ENCODE measurements at regions not wholly inside any gene's neighbourhood (a gene's known extent, or its start where the extent isn't known, plus 50 kb on each side); places are given as distances from the start of the nearest gene placed in this dataset.
A peak's percentile ranks its signal among the peaks of the same experiment; 100 is the strongest.

DNA sequence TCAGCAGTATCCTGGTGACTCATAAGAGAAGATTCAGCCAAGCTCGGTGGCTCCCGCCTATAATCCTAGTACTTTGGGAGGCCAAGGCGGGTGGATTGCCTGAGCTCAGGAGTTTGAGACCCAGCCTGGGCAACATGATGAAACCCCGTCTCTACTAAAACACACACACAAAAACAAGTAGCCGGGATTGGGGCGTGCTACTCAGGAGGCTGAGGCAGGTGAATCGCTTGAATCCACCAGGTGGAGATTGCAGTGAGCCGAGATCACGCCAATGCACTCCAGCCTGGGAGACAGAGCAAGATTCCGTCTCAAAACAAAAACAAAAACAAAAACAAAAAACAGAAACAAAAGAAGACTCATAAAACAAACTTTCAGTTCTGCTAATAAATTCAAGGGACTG lies 551.1 kb upstream of the POT1 start:
- DNase-seq (ENCODE audit: low read depth in 4 of 6, low spot score in 6 of 6), result no peak
- Histone ChIP-seq H3K36me3 (ENCODE audit: control insufficient read depth, insufficient read depth, low read length) (no peaks in the 10 kb centered on the region), H3K4me3 (ENCODE audit: low read depth, low read length) (no peak overlapping the region), H3K4me1 (ENCODE audit: control insufficient read depth, insufficient read depth, low read length) (no peaks in the 10 kb centered on the region), H3K27ac (ENCODE audit: low read depth, low read length) (no peak overlapping the region), H3K27me3 (ENCODE audit: control insufficient read depth, insufficient read depth, low read length) (no peaks in the 10 kb centered on the region), H3K9me3 (ENCODE audit: control insufficient read depth, insufficient read depth, low read length) (no peaks in the 10 kb centered on the region)
- WGBS (ENCODE audit: insufficient coverage), result 93% methylated on average over 10 of the region's 10 CpGs

- no peak overlapping the region for H3K4me3 ChIP-seq (ENCODE audit: low read depth, low read length)
Measured at GRCh38 chr7:125468855-125469174, 539.2 kb upstream of the POT1 start.

DNA sequence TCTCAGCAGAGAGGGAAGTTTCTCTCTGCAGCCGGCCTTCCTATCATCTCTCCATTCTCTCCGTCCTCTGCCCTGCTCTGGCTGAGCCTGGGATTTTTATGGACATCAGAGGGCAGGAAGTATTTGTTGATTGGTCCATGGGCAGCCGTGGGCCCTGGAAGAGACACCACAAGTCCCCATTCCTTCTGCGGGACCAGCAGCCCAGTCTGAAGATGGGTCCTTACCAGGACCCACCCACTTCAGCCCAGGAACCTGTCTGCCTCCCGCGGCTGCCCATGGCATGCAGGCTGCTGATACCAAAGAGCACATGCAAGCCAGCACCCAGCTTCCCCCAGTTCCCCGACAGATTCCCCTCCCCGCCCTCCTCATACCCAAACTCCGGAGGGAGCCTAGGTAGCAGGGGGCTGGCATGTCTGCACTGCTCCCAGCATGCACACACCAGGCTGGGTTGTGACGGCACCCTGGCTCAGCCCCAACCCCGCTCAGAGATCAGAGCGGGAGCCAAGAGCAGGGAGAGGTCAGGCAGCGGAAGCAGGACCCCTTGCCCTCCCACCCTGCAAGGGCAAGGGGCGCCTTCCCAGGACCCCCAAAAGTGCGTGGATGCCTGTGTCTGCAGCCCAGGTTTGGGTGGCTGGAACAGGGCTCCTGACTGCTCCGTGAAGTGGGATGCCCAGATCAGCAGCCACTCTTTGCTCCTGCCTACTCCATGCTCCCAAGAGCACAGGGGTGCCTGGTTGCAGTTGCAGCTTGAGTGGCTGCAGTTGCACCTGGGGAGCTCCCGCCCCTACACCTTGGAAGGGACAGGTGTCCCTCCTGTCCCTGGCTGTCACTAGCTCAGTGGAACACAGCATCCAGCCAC lies 538.6 kb upstream of the POT1 start:
- no peaks in the 10 kb centered on the region for H3K27me3 ChIP-seq (ENCODE audit: control insufficient read depth, insufficient read depth, low read length)
- H3K4me3 ChIP-seq (ENCODE audit: low read depth, low read length), result no peak overlapping the region
- H3K4me1 ChIP-seq (ENCODE audit: control insufficient read depth, insufficient read depth, low read length), result no peaks in the 10 kb centered on the region
- H3K9me3 ChIP-seq (ENCODE audit: control insufficient read depth, insufficient read depth, low read length), result no peaks in the 10 kb centered on the region
- DNase-seq (ENCODE audit: low read depth in 4 of 6, low spot score in 6 of 6), result no peak
- no peak overlapping the region for H3K27ac ChIP-seq (ENCODE audit: low read depth, low read length)
- H3K36me3 ChIP-seq (ENCODE audit: control insufficient read depth, insufficient read depth, low read length), result no peaks in the 10 kb centered on the region
- WGBS (ENCODE audit: insufficient coverage), result 88% methylated on average over 15 of the region's 17 CpGs

More at GRCh38 chr7:125468855-125469174, 539.2 kb upstream of the POT1 start:
- 99% methylated on average over 10 of the region's 16 CpGs for WGBS (ENCODE audit: insufficient coverage)
- H3K27me3 ChIP-seq (ENCODE audit: control insufficient read depth, insufficient read depth, low read length), result no peaks in the 10 kb centered on the region
- H3K9me3 ChIP-seq (ENCODE audit: control insufficient read depth, insufficient read depth, low read length), result no peaks in the 10 kb centered on the region
- no peaks in the 10 kb centered on the region for H3K36me3 ChIP-seq (ENCODE audit: control insufficient read depth, insufficient read depth, low read length)
- H3K4me1 ChIP-seq (ENCODE audit: control insufficient read depth, insufficient read depth, low read length), result no peaks in the 10 kb centered on the region
- no peak for DNase-seq (ENCODE audit: low read depth in 4 of 6, low spot score in 6 of 6)
- no peak overlapping the region for H3K27ac ChIP-seq (ENCODE audit: low read depth, low read length)

DNA sequence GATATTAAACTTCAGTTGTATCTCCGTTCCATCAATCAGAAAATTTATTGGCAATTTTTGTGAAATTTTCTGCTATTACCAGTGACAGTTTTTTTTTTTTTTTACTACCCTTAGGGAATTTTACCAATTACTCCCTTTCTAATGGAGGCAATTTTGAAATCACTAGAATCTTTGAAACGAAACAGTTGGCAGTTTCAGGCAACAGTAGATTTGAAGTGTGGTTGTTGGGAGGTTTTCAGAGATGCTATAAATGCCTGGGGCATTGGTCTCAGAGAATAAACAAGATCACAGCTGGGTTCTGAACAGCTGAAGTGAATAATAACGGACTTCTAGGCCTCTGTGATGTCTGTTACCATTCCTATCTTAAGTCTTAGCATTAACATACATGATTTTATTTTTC lies 535.9 kb upstream of the POT1 start:
- H3K36me3 ChIP-seq (ENCODE audit: control insufficient read depth, insufficient read depth, low read length), result no peaks in the 10 kb centered on the region
- peak in 1 of 6 donors; percentile 79 for DNase-seq (ENCODE audit: low read depth in 4 of 6, low spot score in 6 of 6)

DNA sequence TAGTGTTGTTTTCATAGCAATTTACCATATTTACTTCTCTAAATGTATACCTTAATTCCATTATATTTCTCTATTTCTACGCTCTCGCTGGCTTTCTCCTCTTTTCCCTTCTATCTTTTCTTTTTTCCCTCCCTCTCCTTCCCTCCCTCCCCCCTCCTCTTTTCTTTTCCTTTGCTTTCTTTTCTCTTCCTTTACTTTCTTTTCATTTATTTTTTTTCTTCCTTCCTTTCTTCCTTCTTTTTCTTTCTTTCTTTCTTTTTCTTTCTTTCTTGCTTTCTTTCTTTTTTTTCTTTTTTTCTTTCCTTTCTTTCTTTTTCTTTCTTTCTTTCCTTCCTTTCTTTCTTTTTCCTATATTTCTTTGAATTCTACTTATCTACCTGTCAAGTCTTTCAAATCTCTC lies 533.0 kb upstream of the POT1 start:
- peaks cover 4% of the 10 kb centered on the region for H3K9me3 ChIP-seq (ENCODE audit: control insufficient read depth, insufficient read depth, low read length)
- H3K36me3 ChIP-seq (ENCODE audit: control insufficient read depth, insufficient read depth, low read length), result no peaks in the 10 kb centered on the region
- H3K27me3 ChIP-seq (ENCODE audit: control insufficient read depth, insufficient read depth, low read length), result no peaks in the 10 kb centered on the region
- no peak for DNase-seq (ENCODE audit: low read depth in 4 of 6, low spot score in 6 of 6)
- no peak overlapping the region for H3K27ac ChIP-seq (ENCODE audit: low read depth, low read length)
- no peaks in the 10 kb centered on the region for H3K4me1 ChIP-seq (ENCODE audit: control insufficient read depth, insufficient read depth, low read length)
- H3K4me3 ChIP-seq (ENCODE audit: low read depth, low read length), result no peak overlapping the region
- WGBS (ENCODE audit: insufficient coverage), result 100% methylated on average over 2 of the region's 2 CpGs

More for the DNA sequence above, 535.9 kb upstream of the POT1 start:
- Histone ChIP-seq H3K9me3 (ENCODE audit: control insufficient read depth, insufficient read depth, low read length) (no peaks in the 10 kb centered on the region), H3K4me3 (ENCODE audit: low read depth, low read length) (no peak overlapping the region), H3K4me1 (ENCODE audit: control insufficient read depth, insufficient read depth, low read length) (no peaks in the 10 kb centered on the region), H3K27me3 (ENCODE audit: control insufficient read depth, insufficient read depth, low read length) (no peaks in the 10 kb centered on the region), H3K27ac (ENCODE audit: low read depth, low read length) (no peak overlapping the region)
- 50% methylated on average over 1 of the region's 3 CpGs for WGBS (ENCODE audit: insufficient coverage)

DNA sequence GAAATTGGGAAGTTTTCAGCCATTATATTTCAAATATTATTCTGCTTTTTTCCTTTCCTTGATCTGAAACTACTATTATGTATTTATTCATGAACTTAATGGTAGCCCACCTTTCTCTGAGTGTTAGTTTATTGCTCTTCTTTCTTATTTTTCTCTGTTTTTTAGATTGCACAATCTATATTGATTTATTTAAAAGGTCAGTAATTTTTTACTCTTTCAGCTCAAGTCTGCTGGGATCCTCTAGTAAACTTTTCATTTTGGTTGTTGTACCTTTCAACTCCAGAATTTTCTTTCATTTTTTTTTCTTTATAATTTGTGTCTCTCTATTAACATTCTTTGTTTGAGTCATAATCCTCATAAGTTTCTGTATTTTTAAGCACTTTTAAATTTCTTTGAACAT lies 529.4 kb upstream of the POT1 start:
- no peaks in the 10 kb centered on the region for H3K27me3 ChIP-seq (ENCODE audit: control insufficient read depth, insufficient read depth, low read length)
- H3K4me1 ChIP-seq (ENCODE audit: control insufficient read depth, insufficient read depth, low read length), result no peaks in the 10 kb centered on the region
- peaks cover 5% of the 10 kb centered on the region for H3K9me3 ChIP-seq (ENCODE audit: control insufficient read depth, insufficient read depth, low read length)
- H3K27ac ChIP-seq (ENCODE audit: low read depth, low read length), result no peak overlapping the region
- H3K4me3 ChIP-seq (ENCODE audit: low read depth, low read length), result no peak overlapping the region
- H3K36me3 ChIP-seq (ENCODE audit: control insufficient read depth, insufficient read depth, low read length), result no peaks in the 10 kb centered on the region
- no peak for DNase-seq (ENCODE audit: low read depth in 4 of 6, low spot score in 6 of 6)

DNA sequence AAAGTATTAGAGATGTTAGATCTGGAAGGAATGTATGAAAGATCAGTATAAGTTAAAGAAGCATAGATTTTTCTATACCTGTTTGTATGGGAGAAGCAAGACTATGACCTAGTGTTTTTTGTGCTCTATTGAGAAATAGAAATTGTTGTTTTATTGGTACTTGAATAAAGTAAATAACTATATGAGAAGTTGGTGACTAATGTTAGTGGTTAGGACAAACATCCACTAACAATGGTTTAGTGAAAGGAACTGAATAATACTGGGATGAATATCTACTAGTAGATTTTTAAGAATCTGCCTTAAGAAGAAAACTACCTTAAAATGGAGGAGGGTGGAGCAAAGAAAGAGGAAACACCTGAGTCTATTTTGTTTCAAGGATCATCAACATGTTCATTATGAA lies 521.1 kb upstream of the POT1 start:
- H3K9me3 ChIP-seq (ENCODE audit: control insufficient read depth, insufficient read depth, low read length), result no peaks in the 10 kb centered on the region
- DNase-seq (ENCODE audit: low read depth in 4 of 6, low spot score in 6 of 6), result no peak
- no peaks in the 10 kb centered on the region for H3K36me3 ChIP-seq (ENCODE audit: control insufficient read depth, insufficient read depth, low read length)
- H3K27ac ChIP-seq (ENCODE audit: low read depth, low read length), result no peak overlapping the region
- H3K4me3 ChIP-seq (ENCODE audit: low read depth, low read length), result no peak overlapping the region
- no peaks in the 10 kb centered on the region for H3K4me1 ChIP-seq (ENCODE audit: control insufficient read depth, insufficient read depth, low read length)
- no peaks in the 10 kb centered on the region for H3K27me3 ChIP-seq (ENCODE audit: control insufficient read depth, insufficient read depth, low read length)

- Histone ChIP-seq H3K27me3 (ENCODE audit: control insufficient read depth, insufficient read depth, low read length) (no peaks in the 10 kb centered on the region), H3K4me1 (ENCODE audit: control insufficient read depth, insufficient read depth, low read length) (no peaks in the 10 kb centered on the region), H3K27ac (ENCODE audit: low read depth, low read length) (no peak overlapping the region), H3K4me3 (ENCODE audit: low read depth, low read length) (no peak overlapping the region), H3K9me3 (ENCODE audit: control insufficient read depth, insufficient read depth, low read length) (no peaks in the 10 kb centered on the region), H3K36me3 (ENCODE audit: control insufficient read depth, insufficient read depth, low read length) (no peaks in the 10 kb centered on the region)
- DNase-seq (ENCODE audit: low read depth in 4 of 6, low spot score in 6 of 6), result peak in 2 of 6 donors; percentile 3 to 23
- 33% methylated on average over 1 of the region's 3 CpGs for WGBS (ENCODE audit: insufficient coverage)
Measured at GRCh38 chr7:125445836-125446235, 516.2 kb upstream of the POT1 start.

- WGBS (ENCODE audit: insufficient coverage), result no CpG with 5 or more reads among the region's 1 CpG
- no peaks in the 10 kb centered on the region for H3K36me3 ChIP-seq (ENCODE audit: control insufficient read depth, insufficient read depth, low read length)
- DNase-seq (ENCODE audit: low read depth in 4 of 6, low spot score in 6 of 6), result no peak
- no peak overlapping the region for H3K4me3 ChIP-seq (ENCODE audit: low read depth, low read length)
- no peaks in the 10 kb centered on the region for H3K9me3 ChIP-seq (ENCODE audit: control insufficient read depth, insufficient read depth, low read length)
- H3K27ac ChIP-seq (ENCODE audit: low read depth, low read length), result no peak overlapping the region
- H3K4me1 ChIP-seq (ENCODE audit: control insufficient read depth, insufficient read depth, low read length), result no peaks in the 10 kb centered on the region
- H3K27me3 ChIP-seq (ENCODE audit: control insufficient read depth, insufficient read depth, low read length), result no peaks in the 10 kb centered on the region
Measured at GRCh38 chr7:125444864-125445263, 515.2 kb upstream of the POT1 start.

DNA sequence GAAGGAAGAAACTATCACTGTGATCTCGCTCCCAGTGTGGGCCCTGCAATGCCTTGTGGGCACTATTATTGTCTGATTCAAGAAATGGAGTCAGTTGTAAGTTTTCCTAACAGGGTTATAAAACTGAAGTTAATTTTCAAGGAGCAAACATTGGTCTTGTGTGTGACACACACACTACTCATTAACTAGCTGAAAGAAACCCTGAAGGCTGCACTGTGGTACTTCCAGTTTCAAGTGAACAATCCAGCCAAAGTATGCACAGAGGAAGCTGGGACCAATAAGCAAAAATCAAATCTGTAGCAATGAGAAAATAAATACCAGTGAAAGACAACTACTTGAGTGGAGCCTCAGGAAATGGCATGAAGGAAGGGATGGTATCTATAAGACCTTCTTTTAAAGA lies 506.6 kb upstream of the POT1 start:
- Histone ChIP-seq H3K9me3 (ENCODE audit: control insufficient read depth, insufficient read depth, low read length) (no peaks in the 10 kb centered on the region), H3K27me3 (ENCODE audit: control insufficient read depth, insufficient read depth, low read length) (no peaks in the 10 kb centered on the region), H3K36me3 (ENCODE audit: control insufficient read depth, insufficient read depth, low read length) (no peaks in the 10 kb centered on the region), H3K4me3 (ENCODE audit: low read depth, low read length) (no peak overlapping the region), H3K4me1 (ENCODE audit: control insufficient read depth, insufficient read depth, low read length) (no peaks in the 10 kb centered on the region), H3K27ac (ENCODE audit: low read depth, low read length) (no peak overlapping the region)
- DNase-seq (ENCODE audit: low read depth in 4 of 6, low spot score in 6 of 6), result peak in 1 of 6 donors; percentile 9
- WGBS (ENCODE audit: insufficient coverage), result 80% methylated on average over 1 of the region's 1 CpG
